RWPE2 (cell line): ENCODE measurements at regions not wholly inside any gene's neighbourhood (a gene's known extent, or its start where the extent isn't known, plus 50 kb on each side); places are given as distances from the start of the nearest gene placed in this dataset.

Experiments used
- ATAC-seq: fragments of 200-7000 bp; cut with Tn5 transposase; 3 replicates; pipeline ENCODE4 v1.9.1; 2021; ENCODE audit warnings: low read depth
- DNase-seq: peaks from one replicate; pipeline ENCODE4 v3.0.0-alpha.2; 2020; ENCODE audit warnings: low spot score
- H3K27ac ChIP-seq: fragments of 450-650 bp; 2 replicates; pipeline ENCODE4 v1.5.1; 2017; ENCODE audit warnings: mild to moderate bottlenecking; ENCODE audit not compliant: poor library complexity, severe bottlenecking
- H3K27me3 ChIP-seq: fragments of 250-450 bp; sonication (Bioruptor Pico); 2 replicates; pipeline ENCODE4 v1.5.1; 2021; ENCODE audit warnings: mild to moderate bottlenecking, moderate library complexity; ENCODE audit not compliant: insufficient read depth, poor library complexity, severe bottlenecking
- H3K36me3 ChIP-seq: fragments of 250-450 bp; sonication (Bioruptor Pico); 2 replicates; pipeline ENCODE4 v1.5.1; 2020; ENCODE audit warnings: low read depth, mild to moderate bottlenecking, moderate library complexity
- H3K4me1 ChIP-seq: fragments of 250-450 bp; sonication (Bioruptor Pico); 2 replicates; pipeline ENCODE4 v1.5.1; 2021; ENCODE audit warnings: mild to moderate bottlenecking, moderate library complexity; ENCODE audit not compliant: insufficient read depth, poor library complexity, severe bottlenecking
- H3K4me3 ChIP-seq: fragments of 250-450 bp; sonication (Bioruptor Pico); 2 replicates; pipeline ENCODE4 v1.5.1; 2021; ENCODE audit warnings: mild to moderate bottlenecking, moderate library complexity; ENCODE audit not compliant: severe bottlenecking
- H3K9me3 ChIP-seq: fragments of 250-450 bp; sonication (Bioruptor Pico); 2 replicates; pipeline ENCODE4 v1.5.1; 2021; ENCODE audit warnings: mild to moderate bottlenecking, moderate library complexity; ENCODE audit not compliant: severe bottlenecking
- TF ChIP-seq, protein P1 (sequence below): fragments of 450-650 bp; IDR thresholded peaks from one replicate; pipeline ENCODE4 v1.5.1; 2017; ENCODE audit warnings: mild to moderate bottlenecking, moderate library complexity; ENCODE audit not compliant: poor library complexity, severe bottlenecking

- Histone ChIP-seq H3K4me1 (no peaks in the 10 kb centered on the region), H3K27ac (no peak overlapping the region), H3K9me3 (no peaks in the 10 kb centered on the region), H3K36me3 (no peaks in the 10 kb centered on the region), H3K27me3 (no peaks in the 10 kb centered on the region), H3K4me3 (no peak overlapping the region)
- ATAC-seq (no peak), DNase-seq (no peak)
- TF ChIP-seq, protein P1, sequence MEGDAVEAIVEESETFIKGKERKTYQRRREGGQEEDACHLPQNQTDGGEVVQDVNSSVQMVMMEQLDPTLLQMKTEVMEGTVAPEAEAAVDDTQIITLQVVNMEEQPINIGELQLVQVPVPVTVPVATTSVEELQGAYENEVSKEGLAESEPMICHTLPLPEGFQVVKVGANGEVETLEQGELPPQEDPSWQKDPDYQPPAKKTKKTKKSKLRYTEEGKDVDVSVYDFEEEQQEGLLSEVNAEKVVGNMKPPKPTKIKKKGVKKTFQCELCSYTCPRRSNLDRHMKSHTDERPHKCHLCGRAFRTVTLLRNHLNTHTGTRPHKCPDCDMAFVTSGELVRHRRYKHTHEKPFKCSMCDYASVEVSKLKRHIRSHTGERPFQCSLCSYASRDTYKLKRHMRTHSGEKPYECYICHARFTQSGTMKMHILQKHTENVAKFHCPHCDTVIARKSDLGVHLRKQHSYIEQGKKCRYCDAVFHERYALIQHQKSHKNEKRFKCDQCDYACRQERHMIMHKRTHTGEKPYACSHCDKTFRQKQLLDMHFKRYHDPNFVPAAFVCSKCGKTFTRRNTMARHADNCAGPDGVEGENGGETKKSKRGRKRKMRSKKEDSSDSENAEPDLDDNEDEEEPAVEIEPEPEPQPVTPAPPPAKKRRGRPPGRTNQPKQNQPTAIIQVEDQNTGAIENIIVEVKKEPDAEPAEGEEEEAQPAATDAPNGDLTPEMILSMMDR = no peak
Observed at GRCh38 chr2:179341152-179341866, 76.7 kb upstream of the SESTD1 start.

DNA sequence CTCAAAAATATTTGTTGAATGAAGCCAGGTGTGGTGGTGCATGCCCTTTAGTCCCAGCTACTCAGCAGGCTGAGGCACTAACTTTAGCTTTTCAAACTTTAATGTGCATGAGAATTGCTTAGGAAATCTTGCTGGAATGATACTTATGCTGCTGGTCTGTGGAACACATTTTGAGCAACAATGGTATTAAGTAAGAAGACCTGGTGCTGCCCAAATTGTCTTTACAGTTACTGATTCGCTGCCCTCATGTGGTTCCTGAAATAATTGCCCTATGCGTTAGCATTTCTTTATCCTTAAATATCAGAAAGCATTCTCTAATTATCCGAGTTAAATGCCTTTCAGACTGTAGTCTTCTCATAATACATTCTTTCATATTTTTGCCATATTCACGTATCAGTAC lies 76.0 kb upstream of the SESTD1 start:
- H3K27ac ChIP-seq = no peak overlapping the region
- no peak overlapping the region for H3K4me3 ChIP-seq
- DNase-seq (no peak), ATAC-seq (no peak; the same call in 2 of the 3 replicates)
- no peaks in the 10 kb centered on the region for H3K36me3 ChIP-seq
- H3K4me1 ChIP-seq = no peaks in the 10 kb centered on the region
- H3K27me3 ChIP-seq = no peaks in the 10 kb centered on the region
- no peaks in the 10 kb centered on the region for H3K9me3 ChIP-seq
- TF ChIP-seq, protein P1 = peak; percentile 60

DNA sequence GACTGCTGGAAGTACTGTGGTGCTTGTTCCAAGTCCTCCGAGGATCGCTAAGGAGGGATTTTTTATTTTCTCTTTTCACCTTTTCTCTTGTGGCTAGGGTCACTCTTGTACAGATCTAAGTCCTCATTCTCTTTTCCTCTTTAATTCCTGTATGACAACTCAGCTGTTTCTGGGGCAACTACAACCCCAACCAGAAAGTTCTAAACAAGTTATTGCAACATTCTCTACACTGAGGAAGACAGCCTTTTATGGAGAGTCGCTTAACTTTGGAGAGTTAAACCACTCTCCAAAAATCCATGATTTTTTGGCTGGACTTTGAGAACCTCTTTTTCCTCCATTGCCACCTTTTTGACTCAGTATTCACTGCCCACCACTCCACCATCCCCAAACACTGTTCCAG lies 74.0 kb upstream of the SESTD1 start:
- H3K36me3 ChIP-seq = no peaks in the 10 kb centered on the region
- TF ChIP-seq, protein P1 = no peak
- no peak for DNase-seq
- ATAC-seq = no peak
- H3K9me3 ChIP-seq = peaks cover 1% of the 10 kb centered on the region
- no peaks in the 10 kb centered on the region for H3K27me3 ChIP-seq
- H3K4me1 ChIP-seq = no peaks in the 10 kb centered on the region
- no peak overlapping the region for H3K4me3 ChIP-seq
- H3K27ac ChIP-seq = no peak overlapping the region

GRCh38 chr2:179336782-179337534 lies 72.3 kb upstream of the SESTD1 start:
- no peaks in the 10 kb centered on the region for H3K36me3 ChIP-seq
- TF ChIP-seq, protein P1 = no peak
- no peaks in the 10 kb centered on the region for H3K27me3 ChIP-seq
- no peak for DNase-seq
- no peak overlapping the region for H3K4me3 ChIP-seq
- H3K4me1 ChIP-seq = no peaks in the 10 kb centered on the region
- H3K9me3 ChIP-seq = peaks cover 1% of the 10 kb centered on the region
- no peak overlapping the region for H3K27ac ChIP-seq
- peak; percentile 41; the same call in 1 of the 3 replicates for ATAC-seq

- Histone ChIP-seq H3K27me3 (no peaks in the 10 kb centered on the region), H3K4me1 (no peaks in the 10 kb centered on the region), H3K36me3 (no peaks in the 10 kb centered on the region), H3K9me3 (peaks cover 1% of the 10 kb centered on the region), H3K4me3 (no peak overlapping the region), H3K27ac (no peak overlapping the region)
- DNase-seq (no peak), ATAC-seq (no peak)
- TF ChIP-seq, protein P1 = no peak
Observed at GRCh38 chr2:179335732-179336131, 71.1 kb upstream of the SESTD1 start.
